ENCODE measurements at regions not wholly inside any gene's neighbourhood (a gene's known extent, or its start where the extent isn't known, plus 50 kb on each side); places are given as distances from the start of the nearest gene placed in this dataset.

- Mint-ChIP-seq H3K4me1 (no peaks in the 10 kb centered on the region), H3K36me3 (ENCODE audit: low read depth) (no peaks in the 10 kb centered on the region), H3K4me3 (no peak overlapping the region), H3K27ac (no peak overlapping the region), H3K27me3 (ENCODE audit: low read depth) (no peaks in the 10 kb centered on the region), H3K9me3 (no peaks in the 10 kb centered on the region)
- TF ChIP-seq CTCF (IDR thresholded peaks at IDR 0.05; ENCODE audit: unreplicated experiment in 3 of 3): no peak
These were observed 657.8 kb downstream of the SORCS1 start for GRCh38 chr10:106506526-106507283.

- no peaks in the 10 kb centered on the region for H3K27me3 Mint-ChIP-seq (ENCODE audit: low read depth)
- H3K4me3 Mint-ChIP-seq: no peak overlapping the region
These were observed 660.0 kb downstream of the SORCS1 start for GRCh38 chr10:106504536-106504935.

GRCh38 chr10:106502641-106503040, 661.9 kb downstream of the SORCS1 start:
- no peaks in the 10 kb centered on the region for H3K9me3 Mint-ChIP-seq

More at GRCh38 chr10:106504536-106504935, 660.0 kb downstream of the SORCS1 start:
- Mint-ChIP-seq H3K36me3 (ENCODE audit: low read depth) (no peaks in the 10 kb centered on the region), H3K27ac (no peak overlapping the region), H3K4me1 (no peaks in the 10 kb centered on the region), H3K9me3 (no peaks in the 10 kb centered on the region)
- no peak for TF ChIP-seq CTCF (IDR thresholded peaks at IDR 0.05; ENCODE audit: unreplicated experiment in 3 of 3)

GRCh38 chr10:106500925-106501525, 663.5 kb downstream of the SORCS1 start:
- Mint-ChIP-seq H3K27me3 (ENCODE audit: low read depth) (no peaks in the 10 kb centered on the region), H3K9me3 (no peaks in the 10 kb centered on the region), H3K4me1 (no peaks in the 10 kb centered on the region), H3K4me3 (no peak overlapping the region), H3K27ac (no peak overlapping the region), H3K36me3 (ENCODE audit: low read depth) (no peaks in the 10 kb centered on the region)
- no peak for TF ChIP-seq CTCF (IDR thresholded peaks at IDR 0.05; ENCODE audit: unreplicated experiment in 3 of 3)

More at GRCh38 chr10:106502641-106503040, 661.9 kb downstream of the SORCS1 start:
- Mint-ChIP-seq H3K4me3 (no peak overlapping the region), H3K27ac (no peak overlapping the region), H3K27me3 (ENCODE audit: low read depth) (no peaks in the 10 kb centered on the region), H3K36me3 (ENCODE audit: low read depth) (no peaks in the 10 kb centered on the region), H3K4me1 (no peaks in the 10 kb centered on the region)
- TF ChIP-seq CTCF (IDR thresholded peaks at IDR 0.05; ENCODE audit: unreplicated experiment in 3 of 3): no peak

GRCh38 chr10:106500041-106500924, 664.2 kb downstream of the SORCS1 start:
- H3K36me3 Mint-ChIP-seq (ENCODE audit: low read depth): no peaks in the 10 kb centered on the region
- no peak overlapping the region for H3K4me3 Mint-ChIP-seq
- no peak overlapping the region for H3K27ac Mint-ChIP-seq
- H3K27me3 Mint-ChIP-seq (ENCODE audit: low read depth): no peaks in the 10 kb centered on the region
- H3K4me1 Mint-ChIP-seq: no peaks in the 10 kb centered on the region
- no peaks in the 10 kb centered on the region for H3K9me3 Mint-ChIP-seq
- no peak for TF ChIP-seq CTCF (IDR thresholded peaks at IDR 0.05; ENCODE audit: unreplicated experiment in 3 of 3)
